ENCODE measurements at regions not wholly inside any gene's neighbourhood (a gene's known extent, or its start where the extent isn't known, plus 50 kb on each side); places are given as distances from the start of the nearest gene placed in this dataset.
A peak's percentile ranks its signal among the peaks of the same experiment; 100 is the strongest.

DNA sequence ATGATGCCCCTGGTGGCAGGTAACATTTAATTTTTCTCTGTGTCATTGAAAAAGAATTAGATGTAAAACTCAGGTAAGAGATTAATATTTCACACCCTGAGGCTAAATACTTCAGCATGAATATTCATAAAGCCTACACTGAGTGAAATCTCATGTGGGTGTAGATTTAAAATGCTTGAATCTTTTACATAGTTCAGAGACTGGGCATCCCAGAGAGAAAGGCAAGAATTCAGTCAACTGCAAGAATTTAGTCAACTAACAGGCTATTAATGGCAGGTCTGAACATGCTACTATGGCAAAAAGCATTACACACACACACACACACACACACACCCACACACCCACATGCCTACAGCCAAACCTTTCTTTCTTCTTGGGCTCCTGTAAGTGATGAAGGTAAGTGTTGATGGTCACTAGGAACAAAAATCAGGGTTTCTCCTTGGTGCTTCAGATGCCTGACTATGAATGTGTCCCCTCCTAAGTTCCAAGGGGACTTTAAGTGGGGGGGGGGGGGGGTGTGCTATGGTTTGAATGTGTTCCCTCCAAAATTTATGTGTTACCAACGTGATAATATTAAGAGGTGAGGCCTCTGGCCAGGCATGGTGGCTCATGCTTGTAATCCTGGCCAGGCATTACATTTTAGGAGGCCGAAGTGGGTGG, 63.7 kb upstream of the PSMD7 start:
- Histone ChIP-seq H3K4me1 (no peaks in the 10 kb centered on the region), H3K27me3 (no peaks in the 10 kb centered on the region), H3K36me3 (no peaks in the 10 kb centered on the region), H3K27ac (no peak overlapping the region), H3K4me3 (no peak overlapping the region), H3K9me3 (no peaks in the 10 kb centered on the region)
- no peak for TF ChIP-seq POLR2A (IDR thresholded peaks at IDR 0.05)
- TF ChIP-seq POLR2AphosphoS5 (IDR thresholded peaks at IDR 0.05; ENCODE audit: insufficient read depth in 1 of 2, low read depth in 1 of 2): no peak
- intact Hi-C loops (cut with DNase I): no loop called here
- peak in 1 of 2 donors; percentile 58 for DNase-seq (ENCODE audit: extremely low spot score in 2 of 2)

- TF ChIP-seq POLR2A (IDR thresholded peaks at IDR 0.05) (no peak), POLR2AphosphoS5 (IDR thresholded peaks at IDR 0.05; ENCODE audit: insufficient read depth in 1 of 2, low read depth in 1 of 2) (no peak)
- TF ChIP-seq, protein P1, sequence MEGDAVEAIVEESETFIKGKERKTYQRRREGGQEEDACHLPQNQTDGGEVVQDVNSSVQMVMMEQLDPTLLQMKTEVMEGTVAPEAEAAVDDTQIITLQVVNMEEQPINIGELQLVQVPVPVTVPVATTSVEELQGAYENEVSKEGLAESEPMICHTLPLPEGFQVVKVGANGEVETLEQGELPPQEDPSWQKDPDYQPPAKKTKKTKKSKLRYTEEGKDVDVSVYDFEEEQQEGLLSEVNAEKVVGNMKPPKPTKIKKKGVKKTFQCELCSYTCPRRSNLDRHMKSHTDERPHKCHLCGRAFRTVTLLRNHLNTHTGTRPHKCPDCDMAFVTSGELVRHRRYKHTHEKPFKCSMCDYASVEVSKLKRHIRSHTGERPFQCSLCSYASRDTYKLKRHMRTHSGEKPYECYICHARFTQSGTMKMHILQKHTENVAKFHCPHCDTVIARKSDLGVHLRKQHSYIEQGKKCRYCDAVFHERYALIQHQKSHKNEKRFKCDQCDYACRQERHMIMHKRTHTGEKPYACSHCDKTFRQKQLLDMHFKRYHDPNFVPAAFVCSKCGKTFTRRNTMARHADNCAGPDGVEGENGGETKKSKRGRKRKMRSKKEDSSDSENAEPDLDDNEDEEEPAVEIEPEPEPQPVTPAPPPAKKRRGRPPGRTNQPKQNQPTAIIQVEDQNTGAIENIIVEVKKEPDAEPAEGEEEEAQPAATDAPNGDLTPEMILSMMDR (IDR thresholded peaks at IDR 0.05): no peak
- Histone ChIP-seq H3K27me3 (no peaks in the 10 kb centered on the region), H3K4me3 (no peak overlapping the region), H3K9me3 (no peaks in the 10 kb centered on the region), H3K4me1 (no peaks in the 10 kb centered on the region), H3K27ac (no peak overlapping the region), H3K36me3 (no peaks in the 10 kb centered on the region)
- DNase-seq (ENCODE audit: extremely low spot score in 2 of 2): peak in 1 of 2 donors; percentile 29
- intact Hi-C loops (cut with DNase I): no loop called here
These were observed 66.5 kb upstream of the PSMD7 start for GRCh38 chr16:74230126-74230525.

- no peaks in the 10 kb centered on the region for H3K4me1 ChIP-seq
- no peak for DNase-seq (ENCODE audit: extremely low spot score in 2 of 2)
- H3K4me3 ChIP-seq: no peak overlapping the region
- no peaks in the 10 kb centered on the region for H3K9me3 ChIP-seq
- no peak overlapping the region for H3K27ac ChIP-seq
- H3K36me3 ChIP-seq: no peaks in the 10 kb centered on the region
- intact Hi-C loops (cut with DNase I): no loop called here
- TF ChIP-seq POLR2A (IDR thresholded peaks at IDR 0.05): no peak
- no peak for TF ChIP-seq POLR2AphosphoS5 (IDR thresholded peaks at IDR 0.05; ENCODE audit: insufficient read depth in 1 of 2, low read depth in 1 of 2)
- TF ChIP-seq, protein P1 (IDR thresholded peaks at IDR 0.05): peak in 1 of 3 experiments; percentile 30
- H3K27me3 ChIP-seq: no peaks in the 10 kb centered on the region
These were observed 70.2 kb upstream of the PSMD7 start for GRCh38 chr16:74226338-74226954.

GRCh38 chr16:74224828-74225612, 71.6 kb upstream of the PSMD7 start:
- DNase-seq (ENCODE audit: extremely low spot score in 2 of 2): no peak
- Histone ChIP-seq H3K27ac (no peak overlapping the region), H3K4me1 (no peaks in the 10 kb centered on the region), H3K27me3 (no peaks in the 10 kb centered on the region), H3K4me3 (no peak overlapping the region), H3K9me3 (no peaks in the 10 kb centered on the region), H3K36me3 (no peaks in the 10 kb centered on the region)
- intact Hi-C loops (cut with DNase I): no loop called here
- no peak for TF ChIP-seq POLR2A (IDR thresholded peaks at IDR 0.05)
- TF ChIP-seq, protein P1 (IDR thresholded peaks at IDR 0.05): no peak
- TF ChIP-seq POLR2AphosphoS5 (IDR thresholded peaks at IDR 0.05; ENCODE audit: insufficient read depth in 1 of 2, low read depth in 1 of 2): no peak

- TF ChIP-seq, protein P1 (IDR thresholded peaks at IDR 0.05): no peak
- TF ChIP-seq POLR2A (IDR thresholded peaks at IDR 0.05): no peak
- TF ChIP-seq POLR2AphosphoS5 (IDR thresholded peaks at IDR 0.05; ENCODE audit: insufficient read depth in 1 of 2, low read depth in 1 of 2): no peak
- no peak for DNase-seq (ENCODE audit: extremely low spot score in 2 of 2)
- intact Hi-C loops (cut with DNase I): no loop called here
- H3K4me1 ChIP-seq: no peaks in the 10 kb centered on the region
- H3K36me3 ChIP-seq: no peaks in the 10 kb centered on the region
- H3K9me3 ChIP-seq: no peaks in the 10 kb centered on the region
- H3K27ac ChIP-seq: no peak overlapping the region
- no peak overlapping the region for H3K4me3 ChIP-seq
- H3K27me3 ChIP-seq: no peaks in the 10 kb centered on the region
These were observed 74.8 kb upstream of the PSMD7 start for GRCh38 chr16:74221828-74222227.

Measured in vagina (tissue), 2 donors.